HepG2 (cell line): ENCODE measurements at regions not wholly inside any gene's neighbourhood (a gene's known extent, or its start where the extent isn't known, plus 50 kb on each side); places are given as distances from the start of the nearest gene placed in this dataset.

Experiments used
- EED ChIP-seq: sonication (generic); formaldehyde crosslinking; IDR thresholded peaks from 2 replicates; pipeline ENCODE4 v1.5.0; 2020; ENCODE audit warnings: mild to moderate bottlenecking, missing genetic modification reagents
- NFRKB ChIP-seq: fragments of 450-650 bp; IDR thresholded peaks from 2 replicates; pipeline ENCODE4 v1.6.1; 2017
- TF ChIP-seq, protein P1 (sequence below): sonication (generic); formaldehyde crosslinking; IDR thresholded peaks from 2 replicates; pipeline ENCODE4 v1.5.0; 2020; ENCODE audit warnings: mild to moderate bottlenecking, missing genetic modification reagents, moderate library complexity

DNA sequence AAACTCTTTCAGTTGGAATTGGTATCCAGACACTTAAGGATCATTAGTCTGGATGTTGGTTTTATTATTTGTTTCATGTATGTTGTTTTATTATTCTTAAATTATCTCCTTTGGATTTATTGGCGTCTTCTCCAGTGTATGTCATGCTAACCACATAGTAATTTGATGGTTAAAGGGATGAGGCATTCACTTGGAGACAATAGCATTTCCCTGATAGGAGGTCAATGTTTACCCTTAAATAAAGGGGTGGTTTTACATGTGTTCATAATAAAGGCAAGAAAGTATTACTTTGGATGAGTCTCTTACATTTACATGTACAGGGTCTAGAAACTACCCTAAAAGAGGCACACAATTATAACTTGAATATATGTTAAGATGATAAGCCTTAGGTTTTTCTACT is 51.2 kb upstream of the RNF144B start:
- TF ChIP-seq NFRKB (no peak), EED (no peak)
- TF ChIP-seq, protein P1, sequence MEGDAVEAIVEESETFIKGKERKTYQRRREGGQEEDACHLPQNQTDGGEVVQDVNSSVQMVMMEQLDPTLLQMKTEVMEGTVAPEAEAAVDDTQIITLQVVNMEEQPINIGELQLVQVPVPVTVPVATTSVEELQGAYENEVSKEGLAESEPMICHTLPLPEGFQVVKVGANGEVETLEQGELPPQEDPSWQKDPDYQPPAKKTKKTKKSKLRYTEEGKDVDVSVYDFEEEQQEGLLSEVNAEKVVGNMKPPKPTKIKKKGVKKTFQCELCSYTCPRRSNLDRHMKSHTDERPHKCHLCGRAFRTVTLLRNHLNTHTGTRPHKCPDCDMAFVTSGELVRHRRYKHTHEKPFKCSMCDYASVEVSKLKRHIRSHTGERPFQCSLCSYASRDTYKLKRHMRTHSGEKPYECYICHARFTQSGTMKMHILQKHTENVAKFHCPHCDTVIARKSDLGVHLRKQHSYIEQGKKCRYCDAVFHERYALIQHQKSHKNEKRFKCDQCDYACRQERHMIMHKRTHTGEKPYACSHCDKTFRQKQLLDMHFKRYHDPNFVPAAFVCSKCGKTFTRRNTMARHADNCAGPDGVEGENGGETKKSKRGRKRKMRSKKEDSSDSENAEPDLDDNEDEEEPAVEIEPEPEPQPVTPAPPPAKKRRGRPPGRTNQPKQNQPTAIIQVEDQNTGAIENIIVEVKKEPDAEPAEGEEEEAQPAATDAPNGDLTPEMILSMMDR (CRISPR knock-in tag): no peak
